Fibroblast of lung (primary cell): ENCODE measurements at regions not wholly inside any gene's neighbourhood (a gene's known extent, or its start where the extent isn't known, plus 50 kb on each side); places are given as distances from the start of the nearest gene placed in this dataset.

Source experiments
- EZH2 ChIP-seq: IDR thresholded peaks from 2 replicates; pipeline ENCODE4 v1.5.1; 2012; ENCODE audit warnings: low read length, control low read depth, mild to moderate bottlenecking; ENCODE audit errors: missing control alignments
- TF ChIP-seq, protein P1 (sequence below), 2 donors: IDR thresholded peaks in 1 of 2; conservative IDR thresholded peaks in 1 of 2; 1 replicate in 1 of 2; 2 replicates in 1 of 2; pipeline ENCODE4 v1.5.1; 2011 to 2012; ENCODE audit warnings: low read length in 2 of 2, control low read depth in 1 of 2, inconsistent platforms in 1 of 2, low read depth in 1 of 2, mild to moderate bottlenecking in 1 of 2

DNA sequence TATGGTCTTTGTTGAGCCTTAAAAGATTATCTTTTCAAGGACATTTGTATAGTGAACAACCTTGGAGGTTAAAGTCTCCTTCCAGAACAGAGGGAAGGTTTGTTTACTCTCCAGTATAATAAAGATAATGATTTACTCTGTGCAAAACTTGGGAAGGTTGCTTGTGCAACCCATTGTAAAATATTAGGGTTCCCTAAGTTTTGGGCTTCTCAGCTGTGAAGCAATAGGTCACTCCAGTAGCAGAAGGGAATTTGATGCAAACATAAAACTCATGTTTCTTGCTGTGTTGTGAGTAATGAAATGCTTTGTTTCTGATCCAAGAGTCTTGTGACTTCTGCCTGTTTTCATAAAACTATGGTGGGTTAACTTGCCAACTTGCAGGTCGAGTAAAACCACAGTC, 177.5 kb downstream of the SUCNR1 start:
- TF ChIP-seq, protein P1, sequence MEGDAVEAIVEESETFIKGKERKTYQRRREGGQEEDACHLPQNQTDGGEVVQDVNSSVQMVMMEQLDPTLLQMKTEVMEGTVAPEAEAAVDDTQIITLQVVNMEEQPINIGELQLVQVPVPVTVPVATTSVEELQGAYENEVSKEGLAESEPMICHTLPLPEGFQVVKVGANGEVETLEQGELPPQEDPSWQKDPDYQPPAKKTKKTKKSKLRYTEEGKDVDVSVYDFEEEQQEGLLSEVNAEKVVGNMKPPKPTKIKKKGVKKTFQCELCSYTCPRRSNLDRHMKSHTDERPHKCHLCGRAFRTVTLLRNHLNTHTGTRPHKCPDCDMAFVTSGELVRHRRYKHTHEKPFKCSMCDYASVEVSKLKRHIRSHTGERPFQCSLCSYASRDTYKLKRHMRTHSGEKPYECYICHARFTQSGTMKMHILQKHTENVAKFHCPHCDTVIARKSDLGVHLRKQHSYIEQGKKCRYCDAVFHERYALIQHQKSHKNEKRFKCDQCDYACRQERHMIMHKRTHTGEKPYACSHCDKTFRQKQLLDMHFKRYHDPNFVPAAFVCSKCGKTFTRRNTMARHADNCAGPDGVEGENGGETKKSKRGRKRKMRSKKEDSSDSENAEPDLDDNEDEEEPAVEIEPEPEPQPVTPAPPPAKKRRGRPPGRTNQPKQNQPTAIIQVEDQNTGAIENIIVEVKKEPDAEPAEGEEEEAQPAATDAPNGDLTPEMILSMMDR (conservative IDR thresholded peaks at IDR 0.05 in 1 of 2, IDR thresholded peaks at IDR 0.05 in 1 of 2; ENCODE audit: low read depth in 1 of 2, low read length in 2 of 2): no peak
- TF ChIP-seq EZH2: no peak
